Gastrocnemius medialis (tissue), 4 donors: ENCODE measurements at regions not wholly inside any gene's neighbourhood (a gene's known extent, or its start where the extent isn't known, plus 50 kb on each side); places are given as distances from the start of the nearest gene placed in this dataset.

ENCODE experiments used
- CTCF ChIP-seq, 5 experiments: fragments of 450-650 bp in 3 of 5; fragments of 200-600 bp in 2 of 5; sonication (generic) in 2 of 5; IDR thresholded peaks in 4 of 5; conservative IDR thresholded peaks in 1 of 5; 1 replicate in 4 of 5; 2 replicates in 1 of 5; pipeline ENCODE4 v1.5.1; 2016 to 2019; ENCODE audit warnings: antibody characterized with exemption in 5 of 5, mild to moderate bottlenecking in 3 of 5, moderate library complexity in 3 of 5
- POLR2A ChIP-seq, 2 donors: fragments of 450-650 bp; IDR thresholded peaks; one replicate each; pipeline ENCODE4 v1.6.1; 2017; ENCODE audit warnings: antibody characterized with exemption in 2 of 2, mild to moderate bottlenecking in 2 of 2, moderate library complexity in 2 of 2

GRCh38 chr10:8405596-8405995, 351.1 kb downstream of the GATA3 start:
- TF ChIP-seq CTCF (IDR thresholded peaks at IDR 0.05 in 4 of 5, conservative IDR thresholded peaks at IDR 0.05 in 1 of 5): no peak
- TF ChIP-seq POLR2A (IDR thresholded peaks at IDR 0.05): no peak
